HCT116 (cell line): ENCODE measurements at regions not wholly inside any gene's neighbourhood (a gene's known extent, or its start where the extent isn't known, plus 50 kb on each side); places are given as distances from the start of the nearest gene placed in this dataset.

ENCODE experiments used
- ATAC-seq: fragments of 200-7000 bp; cut with Tn5 transposase; 2 replicates; pipeline ENCODE4 v1.9.1; 2020; ENCODE audit warnings: mild to moderate bottlenecking, moderate library complexity
- BruUV-seq: library from RNA; stranded (reverse); fragments of 400-500 nt; replicated peaks from 2 replicates; lab custom pipeline; 2021; lab: Mats Ljungman, UMichigan
- CTCF ChIA-PET: fragments of 300-600 bp; sonication (Branson Sonifier 250); formaldehyde crosslinking; loops from one replicate; lab custom pipeline; 2021; ENCODE audit warnings: antibody characterized with exemption; lab: Charles Lee
- POLR2A ChIA-PET: fragments of 300-600, 350-600 bp; sonication (Branson Sonifier 250); formaldehyde crosslinking; loops from one replicate; lab custom pipeline; 2021; ENCODE audit warnings: antibody characterized with exemption; lab: Charles Lee
- RAD21 ChIA-PET, 2 experiments: fragments of 300-600 bp; sonication (Branson Sonifier 250); formaldehyde crosslinking; loops; one replicate each; lab custom pipeline; 2023; ENCODE audit warnings: low total read pairs in 2 of 2; ENCODE audit not compliant: uncharacterized antibody in 2 of 2, unreplicated experiment in 2 of 2, low non-redundant PET in 1 of 2; lab: Charles Lee
- DNase-seq: peaks from one replicate; pipeline ENCODE4 v3.0.0-alpha.2; 2010; ENCODE audit warnings: low read depth, low spot score
- H2AFZ ChIP-seq: fragments of 200-600 bp; shearing (Covaris generic), sonication (generic); 2 replicates; pipeline ENCODE4 v1.6.1; 2017; ENCODE audit warnings: low read depth, mixed run types, mixed read lengths, antibody characterized with exemption, low read length; ENCODE audit not compliant: poor library complexity, severe bottlenecking
- H3K27ac ChIP-seq: 2 replicates; pipeline ENCODE4 v1.5.1; 2012; ENCODE audit warnings: low read depth, low read length
- H3K27me3 ChIP-seq: fragments of 200-600 bp; sonication (generic); 2 replicates; pipeline ENCODE4 v1.6.1; 2016; ENCODE audit warnings: mixed run types, low read length, mixed read lengths; ENCODE audit not compliant: insufficient read depth
- H3K36me3 ChIP-seq, 2 experiments: fragments of 200-500 bp in 1 of 2; fragments of 200-600 bp in 1 of 2; sonication (Bioruptor generic) in 1 of 2; sonication (generic) in 1 of 2; 2 replicates each; pipeline versions ENCODE4 v1.5.1 to v1.6.1; 2014 to 2016; ENCODE audit warnings: low read length in 2 of 2, inconsistent platforms in 1 of 2, mixed read lengths in 1 of 2, mixed run types in 1 of 2; ENCODE audit not compliant: insufficient read depth in 2 of 2, control insufficient read depth in 1 of 2
- H3K4me1 ChIP-seq, 2 experiments: fragments of 200-600 bp in 1 of 2; sonication (generic) in 1 of 2; 2 replicates each; pipeline versions ENCODE4 v1.5.1 to v1.6.1; 2012 to 2017; ENCODE audit warnings: low read length in 2 of 2, inconsistent platforms in 1 of 2, mild to moderate bottlenecking in 1 of 2, mixed read lengths in 1 of 2, mixed run types in 1 of 2, moderate library complexity in 1 of 2; ENCODE audit not compliant: insufficient read depth in 2 of 2, control insufficient read depth in 1 of 2
- H3K4me2 ChIP-seq: fragments of 200-600 bp; sonication (generic); 2 replicates; pipeline ENCODE4 v1.6.1; 2017; ENCODE audit warnings: mixed run types, low read length, mixed read lengths
- H3K4me3 ChIP-seq, 2 experiments: fragments of 200-600 bp in 1 of 2; sonication (generic) in 1 of 2; replicated peaks in 1 of 2; 2 replicates each; pipeline ENCODE4 v1.5.1; 2011 to 2016; ENCODE audit warnings: low read length in 2 of 2, control low read depth in 1 of 2, low read depth in 1 of 2, mild to moderate bottlenecking in 1 of 2, mixed read lengths in 1 of 2, mixed run types in 1 of 2
- H3K79me2 ChIP-seq: fragments of 200-600 bp; sonication (generic); 2 replicates; pipeline ENCODE4 v1.6.1; 2017; ENCODE audit warnings: mild to moderate bottlenecking, mixed run types, low read length, moderate library complexity, mixed read lengths; ENCODE audit not compliant: insufficient read depth
- H3K9ac ChIP-seq: fragments of 200-600 bp; sonication (generic); 2 replicates; pipeline ENCODE4 v1.6.1; 2016; ENCODE audit warnings: low read length, mixed read lengths
- H3K9me2 ChIP-seq: fragments of 200-600 bp; sonication (generic), shearing (Covaris generic); 2 replicates; pipeline ENCODE4 v1.6.1; 2017; ENCODE audit warnings: mixed run types, mild to moderate bottlenecking, moderate library complexity; ENCODE audit not compliant: insufficient read depth
- H3K9me3 ChIP-seq, 2 experiments: fragments of 200-500 bp in 1 of 2; fragments of 200-600 bp in 1 of 2; sonication (Bioruptor generic) in 1 of 2; sonication (generic) in 1 of 2; 2 replicates each; pipeline ENCODE4 v1.6.1; 2014 to 2017; ENCODE audit warnings: low read length in 2 of 2, mixed read lengths in 2 of 2, inconsistent platforms in 1 of 2, low read depth in 1 of 2, mild to moderate bottlenecking in 1 of 2, mixed run types in 1 of 2, moderate library complexity in 1 of 2; ENCODE audit not compliant: control insufficient read depth in 1 of 2, insufficient read depth in 1 of 2
- H4K20me1 ChIP-seq: fragments of 200-600 bp; sonication (generic), shearing (Covaris generic); 2 replicates; pipeline ENCODE4 v1.6.1; 2017; ENCODE audit warnings: mixed run types, mild to moderate bottlenecking, moderate library complexity; ENCODE audit not compliant: insufficient read depth
- CEBPB ChIP-seq: IDR thresholded peaks from 2 replicates; pipeline ENCODE4 v1.6.1; 2012; ENCODE audit warnings: low read depth
- ELF1 ChIP-seq: IDR thresholded peaks from 2 replicates; pipeline ENCODE4 v1.6.1; 2012; ENCODE audit warnings: low read depth, borderline replicate concordance
- EZH2 ChIP-seq: fragments of 200-600 bp; sonication (generic); IDR thresholded peaks from 2 replicates; pipeline ENCODE4 v1.6.1; 2017; ENCODE audit warnings: antibody characterized with exemption, mixed run types
- JUND ChIP-seq: IDR thresholded peaks from 2 replicates; pipeline ENCODE4 v1.6.1; 2012
- POLR2A ChIP-seq: IDR thresholded peaks from 2 replicates; pipeline ENCODE4 v1.7.0; 2011; ENCODE audit warnings: borderline replicate concordance; ENCODE audit not compliant: insufficient read depth, insufficient read length; ENCODE audit errors: extremely low read depth
- POLR2AphosphoS5 ChIP-seq: IDR thresholded peaks from 2 replicates; pipeline ENCODE4 v1.6.1; 2011; ENCODE audit warnings: mild to moderate bottlenecking, low read depth, low read length, moderate library complexity
- RAD21 ChIP-seq: IDR thresholded peaks from 2 replicates; pipeline ENCODE4 v1.6.1; 2012; ENCODE audit warnings: low read depth, mild to moderate bottlenecking
- SIN3A ChIP-seq: IDR thresholded peaks from 2 replicates; pipeline ENCODE4 v1.6.1; 2012; ENCODE audit warnings: low read depth
- SP1 ChIP-seq: IDR thresholded peaks from 2 replicates; pipeline ENCODE4 v1.6.1; 2012; ENCODE audit warnings: low read depth
- TCF7L2 ChIP-seq: IDR thresholded peaks from 2 replicates; pipeline ENCODE4 v1.7.0; 2011; ENCODE audit warnings: borderline replicate concordance, inconsistent platforms; ENCODE audit not compliant: insufficient read depth, insufficient read length; ENCODE audit errors: extremely low read depth
- ZFX ChIP-seq: fragments of 450-650 bp; IDR thresholded peaks from 2 replicates; pipeline ENCODE4 v1.6.1; 2017
- intact Hi-C: fragments of 100-400 bp; cut with micrococcal nuclease; formaldehyde crosslinking; loops from 2 replicates; pipeline ENCODE4 v1.10.0; 2022
- TF ChIP-seq, protein P1 (sequence below): IDR thresholded peaks from 2 replicates; pipeline ENCODE4 v1.6.1; 2012
- TF ChIP-seq, protein P2 (sequence below): IDR thresholded peaks from 2 replicates; pipeline ENCODE4 v1.6.1; 2012

DNA sequence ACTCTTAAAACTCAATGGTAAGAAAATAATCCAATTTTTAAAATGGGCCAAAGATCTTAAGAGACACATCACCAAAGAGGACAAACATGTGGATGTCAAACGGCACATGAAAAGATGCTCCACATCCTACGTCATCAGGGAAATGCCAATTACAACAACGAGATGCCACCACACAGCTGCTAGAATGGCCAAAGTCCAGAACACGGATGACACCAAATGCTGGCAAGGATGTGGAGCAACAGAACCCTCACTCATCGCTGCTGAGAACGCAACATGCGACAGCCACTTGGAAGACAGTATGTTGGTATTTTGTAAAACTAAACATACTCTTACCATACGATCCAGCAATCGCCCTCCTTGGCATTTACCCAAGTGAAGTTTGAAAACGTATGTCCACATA lies 132.8 kb upstream of the CDH4 start (continued):
- TF ChIP-seq SP1 (no peak), POLR2AphosphoS5 (no peak), RAD21 (no peak), EZH2 (no peak), ZFX (no peak), ELF1 (no peak), JUND (no peak), SIN3A (no peak), CEBPB (no peak)

DNA sequence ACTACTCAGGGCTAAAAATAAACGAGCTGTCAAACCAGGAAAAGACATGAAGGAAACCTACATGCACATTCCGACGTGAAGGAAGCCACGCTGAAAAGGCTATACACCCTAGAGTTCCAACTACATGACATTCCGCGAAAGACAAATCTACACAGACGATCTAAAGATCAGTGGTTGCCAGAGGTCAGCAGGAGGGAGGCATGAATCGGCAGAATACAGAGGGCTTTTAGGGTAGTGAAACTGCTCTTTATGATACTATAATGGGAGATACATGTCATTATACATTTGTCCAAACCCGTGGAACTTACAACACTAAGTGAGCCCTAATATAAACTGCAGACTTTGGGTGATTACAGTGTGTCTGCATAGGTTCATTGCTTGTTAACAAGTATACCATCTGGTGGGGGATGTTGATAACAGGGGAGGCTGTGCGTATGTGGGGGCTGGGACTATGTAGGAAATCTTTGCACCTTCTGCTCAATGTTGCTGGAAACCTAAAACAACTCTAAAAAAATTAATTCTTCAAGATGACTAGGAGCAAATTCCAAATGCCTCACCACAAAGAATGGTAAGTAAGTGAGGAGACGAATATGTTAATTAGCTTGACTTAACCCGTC lies 132.2 kb upstream of the CDH4 start:
- CTCF ChIA-PET = no interaction called here
- BruUV-seq = no TSS peak
- no peaks in the 10 kb centered on the region for H3K36me3 ChIP-seq

More for the DNA sequence above, 132.2 kb upstream of the CDH4 start:
- Histone ChIP-seq H3K9me3 (peaks cover 4 to 17% of the 10 kb centered on the region in 2 experiments; a peak in 2 of 4 replicates), H3K9me2 (no peaks in the 10 kb centered on the region), H3K4me1 (no peaks in the 10 kb centered on the region), H3K4me2 (no peak overlapping the region)
- no peak for TF ChIP-seq TCF7L2
- no peak for TF ChIP-seq POLR2A
- TF ChIP-seq, protein P1, sequence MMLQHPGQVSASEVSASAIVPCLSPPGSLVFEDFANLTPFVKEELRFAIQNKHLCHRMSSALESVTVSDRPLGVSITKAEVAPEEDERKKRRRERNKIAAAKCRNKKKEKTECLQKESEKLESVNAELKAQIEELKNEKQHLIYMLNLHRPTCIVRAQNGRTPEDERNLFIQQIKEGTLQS = no peak
- TF ChIP-seq, protein P2, sequence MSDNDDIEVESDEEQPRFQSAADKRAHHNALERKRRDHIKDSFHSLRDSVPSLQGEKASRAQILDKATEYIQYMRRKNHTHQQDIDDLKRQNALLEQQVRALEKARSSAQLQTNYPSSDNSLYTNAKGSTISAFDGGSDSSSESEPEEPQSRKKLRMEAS = no peak
- TF ChIP-seq RAD21 = no peak
- TF ChIP-seq, all 23 proteins: peak for 0
- POLR2A ChIA-PET = no interaction called here
- RAD21 ChIA-PET = no interaction called here
- DNase-seq (no peak), ATAC-seq (no peak)
- Histone ChIP-seq H3K27ac (no peak overlapping the region), H3K27me3 (no peaks in the 10 kb centered on the region), H2AFZ (no peak overlapping the region), H3K9ac (no peak overlapping the region), H4K20me1 (no peaks in the 10 kb centered on the region), H3K4me3 (no peak overlapping the region), H3K79me2 (no peaks in the 10 kb centered on the region)
- intact Hi-C loops = no loop called here
